ENCODE measurements at regions not wholly inside any gene's neighbourhood (a gene's known extent, or its start where the extent isn't known, plus 50 kb on each side); places are given as distances from the start of the nearest gene placed in this dataset.
A peak's percentile ranks its signal among the peaks of the same experiment; 100 is the strongest.

- TF ChIP-seq POLR2H (tag; IDR thresholded peaks at IDR 0.05; ENCODE audit: low read depth) (no peak; the same call in 1 of the 2 replicates), CEBPB (tag; IDR thresholded peaks at IDR 0.05) (peak; percentile 96), ZNF584 (CRISPR knock-in tag; IDR thresholded peaks at IDR 0.05; ENCODE audit: low read depth) (peak; percentile 89), ETV5 (CRISPR knock-in tag; IDR thresholded peaks at IDR 0.05; ENCODE audit: low read depth) (peak; percentile 43; the same call in 1 of the 2 replicates), FOXJ2 (tag; IDR thresholded peaks at IDR 0.05) (peak; percentile 87), TEAD4 (IDR thresholded peaks at IDR 0.05; ENCODE audit: low read length) (peak; percentile 75), TEAD4 (CRISPR knock-in tag; IDR thresholded peaks at IDR 0.05; ENCODE audit: borderline replicate concordance) (no peak), FOS (IDR thresholded peaks at IDR 0.05; ENCODE audit: extremely low read depth, insufficient read length) (peak; percentile 22), EP300 (IDR thresholded peaks at IDR 0.05; ENCODE audit: low read length) (peak; percentile 90), NCOR1 (IDR thresholded peaks at IDR 0.05) (peak; percentile 9; the same call in 1 of the 2 replicates), ADNP (tag; IDR thresholded peaks at IDR 0.05) (no peak), ZBTB17 (CRISPR knock-in tag; IDR thresholded peaks at IDR 0.05) (peak; percentile 53), HDAC3 (IDR thresholded peaks at IDR 0.05; ENCODE audit: borderline replicate concordance, partially characterized antibody) (peak; percentile 35), TRIM24 (IDR thresholded peaks at IDR 0.05) (peak; percentile 90 to 96), TEAD1 (CRISPR knock-in tag; IDR thresholded peaks at IDR 0.05) (peak; percentile 63 to 66), TAF7 (tag; IDR thresholded peaks at IDR 0.05) (peak; percentile 39; the same call in 1 of the 2 replicates), ETV1 (tag; conservative IDR thresholded peaks at IDR 0.05; ENCODE audit: low read depth) (peak; percentile 45), NEUROD1 (IDR thresholded peaks at IDR 0.05; ENCODE audit: borderline replicate concordance, low read depth, low read length, partially characterized antibody) (peak; percentile 69), ZFP36 (IDR thresholded peaks at IDR 0.05; ENCODE audit: low read depth, low read length, partially characterized antibody) (no peak), ARNT (IDR thresholded peaks at IDR 0.05) (peak in 1 of 2 experiments; percentile 26; a peak in 1 of 4 replicates), ESRRA (IDR thresholded peaks at IDR 0.05; ENCODE audit: borderline replicate concordance, low read depth) (peak; percentile 24; the same call in 1 of the 2 replicates), CXXC5 (CRISPR knock-in tag; IDR thresholded peaks at IDR 0.05) (peak; percentile 39), CHD4 (IDR thresholded peaks at IDR 0.05; ENCODE audit: insufficient read depth, insufficient replicate concordance, low read depth, low read length, poor library complexity, severe bottlenecking) (peak; percentile 20), CTBP1 (IDR thresholded peaks at IDR 0.05; ENCODE audit: borderline replicate concordance) (peak; percentile 84), JUN (IDR thresholded peaks at IDR 0.05; ENCODE audit: borderline replicate concordance, low read depth, low read length) (peak; percentile 84), JUN (CRISPR knock-in tag; IDR thresholded peaks at IDR 0.05; ENCODE audit: borderline replicate concordance) (no peak), RFX7 (CRISPR knock-in tag; IDR thresholded peaks at IDR 0.05) (no peak), SMAD4 (CRISPR knock-in tag; conservative IDR thresholded peaks at IDR 0.05) (peak; percentile 85), RFX1 (IDR thresholded peaks at IDR 0.05) (0 out of 2 replicates have a peak, but pooled peaks have one; percentile 1), HCFC1 (IDR thresholded peaks at IDR 0.05; ENCODE audit: low read depth, low read length) (0 out of 2 replicates have a peak, but pooled peaks have one; percentile 17), MED1 (CRISPR knock-in tag; IDR thresholded peaks at IDR 0.05; ENCODE audit: borderline replicate concordance) (no peak), ZNF3 (CRISPR knock-in tag; IDR thresholded peaks at IDR 0.05) (0 out of 2 replicates have a peak, but pooled peaks have one; percentile 9), NR2C1 (IDR thresholded peaks at IDR 0.05) (no peak), NR2C1 (tag; IDR thresholded peaks at IDR 0.05) (peak; percentile 68; the same call in 1 of the 2 replicates)
Observed at GRCh38 chr1:173269490-173270230, 62.5 kb upstream of the TNFSF4 start (continued).
